GM12865 (cell line): ENCODE measurements at regions not wholly inside any gene's neighbourhood (a gene's known extent, or its start where the extent isn't known, plus 50 kb on each side); places are given as distances from the start of the nearest gene placed in this dataset.

Experiments
- DNase-seq: peaks from one replicate; pipeline ENCODE4 v3.0.0; 2010; ENCODE audit warnings: low read depth
- H3K4me3 ChIP-seq: 2 replicates; pipeline ENCODE4 v1.5.1; 2011; ENCODE audit warnings: mild to moderate bottlenecking, low read depth, low read length, control low read depth
- CTCF ChIP-seq: IDR thresholded peaks from 2 replicates; pipeline ENCODE4 v1.5.1; 2011; ENCODE audit warnings: low read length, control low read depth, low read depth, inconsistent platforms; ENCODE audit not compliant: insufficient read depth; ENCODE audit errors: missing control alignments

GRCh38 chr12:124411281-124411878 is 116.5 kb downstream of the RFLNA start:
- no peak for TF ChIP-seq CTCF
- no peak for DNase-seq

GRCh38 chr12:124410354-124411175 is 115.7 kb downstream of the RFLNA start:
- no peak overlapping the region for H3K4me3 ChIP-seq

More at GRCh38 chr12:124411281-124411878, 116.5 kb downstream of the RFLNA start:
- no peak overlapping the region for H3K4me3 ChIP-seq

GRCh38 chr12:124408822-124409517 is 114.1 kb downstream of the RFLNA start:
- no peak for DNase-seq

More at GRCh38 chr12:124410354-124411175, 115.7 kb downstream of the RFLNA start:
- TF ChIP-seq CTCF = no peak
- DNase-seq = no peak

GRCh38 chr12:124407074-124407473 is 112.2 kb downstream of the RFLNA start:
- DNase-seq = no peak
- no peak overlapping the region for H3K4me3 ChIP-seq
- TF ChIP-seq CTCF = no peak

More at GRCh38 chr12:124408822-124409517, 114.1 kb downstream of the RFLNA start:
- H3K4me3 ChIP-seq = no peak overlapping the region
- TF ChIP-seq CTCF = no peak

- no peak for TF ChIP-seq CTCF
- no peak for DNase-seq
- no peak overlapping the region for H3K4me3 ChIP-seq
These were observed 111.2 kb downstream of the RFLNA start for GRCh38 chr12:124406043-124406442.

GRCh38 chr12:124405592-124405991 is 110.7 kb downstream of the RFLNA start:
- no peak overlapping the region for H3K4me3 ChIP-seq
- no peak for DNase-seq
- TF ChIP-seq CTCF = no peak
